GM21529 (cell line): ENCODE measurements at regions not wholly inside any gene's neighbourhood (a gene's known extent, or its start where the extent isn't known, plus 50 kb on each side); places are given as distances from the start of the nearest gene placed in this dataset.

Experiments
- ATAC-seq: cut with Tn5 transposase; IDR thresholded peaks from one replicate; pipeline ENCODE4 v1.9.1; 2021; ENCODE audit not compliant: unreplicated experiment

GRCh38 chr13:73370066-73370465, 311.3 kb downstream of the KLF5 start:
- no peak for ATAC-seq

GRCh38 chr13:73369095-73369494, 310.3 kb downstream of the KLF5 start:
- ATAC-seq: no peak

GRCh38 chr13:73368608-73369007, 309.8 kb downstream of the KLF5 start:
- ATAC-seq: no peak

- no peak for ATAC-seq
These were observed 309.1 kb downstream of the KLF5 start for GRCh38 chr13:73367886-73368285.

DNA sequence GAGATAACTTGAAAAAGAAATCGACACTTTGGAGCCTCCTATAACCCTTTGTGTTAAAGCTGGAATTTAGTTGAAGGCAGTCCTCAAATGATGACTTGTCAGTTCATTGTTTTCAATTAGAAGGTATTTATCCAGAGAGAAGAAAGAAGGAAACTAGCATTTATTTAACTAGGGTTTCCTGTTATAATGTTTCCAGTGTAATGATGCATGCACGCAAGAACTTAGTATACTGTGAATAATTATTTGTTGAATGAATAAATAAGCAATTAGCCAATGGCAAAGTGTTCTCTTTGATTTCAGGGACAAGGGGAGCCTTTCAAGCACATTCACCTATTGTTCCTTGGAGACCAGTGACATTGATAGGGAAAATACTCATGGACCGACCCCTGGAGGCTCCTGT, 307.4 kb downstream of the KLF5 start:
- no peak for ATAC-seq

- no peak for ATAC-seq
These were observed 306.9 kb downstream of the KLF5 start for GRCh38 chr13:73365681-73366080.

GRCh38 chr13:73365252-73365651, 306.4 kb downstream of the KLF5 start:
- no peak for ATAC-seq

DNA sequence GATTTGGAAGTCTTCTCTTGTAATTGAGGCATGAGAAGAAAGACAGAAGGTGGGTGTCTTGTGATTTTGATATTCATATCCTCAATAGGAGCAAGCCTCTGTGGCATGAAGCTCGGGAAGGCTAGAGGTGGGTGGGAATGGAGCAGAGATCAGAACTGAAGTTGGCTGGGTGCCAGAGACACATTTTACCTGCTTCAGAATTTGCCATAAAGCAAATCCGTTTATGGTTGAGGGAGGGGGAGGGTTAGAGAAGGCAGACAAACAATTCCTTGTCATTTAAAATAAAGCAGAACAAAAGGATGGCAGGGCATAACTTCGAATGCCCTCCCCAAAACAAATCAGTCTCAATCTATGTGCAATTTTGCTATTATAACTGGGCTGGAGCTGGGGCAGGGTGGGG, 305.9 kb downstream of the KLF5 start:
- no peak for ATAC-seq

GRCh38 chr13:73358606-73359095, 299.8 kb downstream of the KLF5 start:
- ATAC-seq: no peak

DNA sequence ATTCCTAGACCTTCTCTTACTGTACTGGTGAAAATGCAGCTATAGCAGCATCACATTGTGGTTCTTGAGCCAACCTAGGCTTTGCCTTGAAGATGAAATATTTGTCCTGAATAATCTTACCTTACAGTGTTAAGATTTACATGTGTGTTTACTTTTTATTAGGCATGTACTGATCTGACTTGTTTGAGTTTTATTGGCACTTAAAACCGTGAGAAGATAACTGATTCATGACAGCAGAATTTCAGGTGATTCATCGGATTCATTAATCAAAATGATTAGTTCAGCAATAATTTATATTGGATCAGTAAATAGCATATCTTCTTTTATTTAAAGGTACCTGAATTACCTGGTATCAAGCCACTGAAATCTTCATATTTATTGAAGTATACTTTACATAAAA, 296.3 kb downstream of the KLF5 start:
- ATAC-seq: no peak

DNA sequence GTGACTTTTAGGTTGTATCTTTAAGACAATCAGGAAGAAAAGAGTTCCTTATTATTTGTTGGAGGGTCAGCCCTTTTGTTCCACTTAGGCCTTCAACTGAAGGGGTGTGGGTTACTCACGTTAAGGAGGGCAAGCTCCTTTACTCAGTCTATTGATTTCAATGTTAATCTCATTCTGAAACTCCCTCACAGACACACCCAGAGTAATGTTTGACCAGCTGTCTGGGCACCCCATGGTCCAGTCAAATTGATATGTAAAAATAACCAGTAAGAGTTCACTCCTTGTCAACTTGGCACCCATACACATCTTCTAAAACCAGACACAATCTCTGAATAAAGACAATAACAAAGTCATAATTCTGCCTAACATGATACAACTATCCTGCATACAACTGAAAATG, 292.9 kb downstream of the KLF5 start:
- ATAC-seq: no peak

DNA sequence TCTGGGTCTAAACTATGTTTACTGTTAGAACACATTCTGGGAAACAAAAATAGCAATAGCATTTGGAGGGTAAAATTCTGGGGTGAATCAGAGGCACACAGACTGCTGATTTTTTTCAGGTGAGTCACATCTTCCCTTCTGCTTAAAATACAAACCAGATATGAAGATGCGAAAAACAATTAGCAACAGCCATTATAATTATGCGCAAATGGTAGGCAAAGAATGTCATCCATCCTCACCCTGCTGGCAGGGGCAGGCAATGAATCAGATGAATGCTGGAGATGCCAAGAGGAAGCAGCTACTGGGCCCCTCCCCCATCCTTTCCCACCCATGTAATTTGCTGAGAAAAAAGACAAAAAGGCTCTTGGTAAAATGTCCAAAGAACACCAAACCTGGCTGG, 282.9 kb downstream of the KLF5 start:
- no peak for ATAC-seq

GRCh38 chr13:73340069-73340468, 281.3 kb downstream of the KLF5 start:
- ATAC-seq: no peak

- ATAC-seq: no peak
These were observed 280.3 kb downstream of the KLF5 start for GRCh38 chr13:73339086-73339485.

DNA sequence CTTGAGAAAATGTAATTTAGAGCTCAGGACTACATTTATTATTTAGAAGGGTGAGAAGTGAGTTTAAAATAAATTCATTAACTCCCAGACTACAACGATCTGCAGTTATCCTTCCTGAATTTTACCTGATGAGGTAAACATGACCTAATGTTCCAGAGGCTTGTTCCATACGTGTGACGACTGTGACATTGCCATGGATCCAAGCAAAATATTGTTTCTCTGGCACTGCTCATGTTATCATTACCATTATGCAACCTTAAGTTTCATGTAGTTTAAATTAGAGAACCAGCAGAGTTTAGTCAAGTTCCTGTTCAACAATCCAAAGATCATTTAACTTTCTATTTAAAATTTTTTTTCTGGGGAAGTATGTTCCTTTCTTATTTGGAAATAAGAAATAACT, 279.6 kb downstream of the KLF5 start:
- ATAC-seq: no peak

DNA sequence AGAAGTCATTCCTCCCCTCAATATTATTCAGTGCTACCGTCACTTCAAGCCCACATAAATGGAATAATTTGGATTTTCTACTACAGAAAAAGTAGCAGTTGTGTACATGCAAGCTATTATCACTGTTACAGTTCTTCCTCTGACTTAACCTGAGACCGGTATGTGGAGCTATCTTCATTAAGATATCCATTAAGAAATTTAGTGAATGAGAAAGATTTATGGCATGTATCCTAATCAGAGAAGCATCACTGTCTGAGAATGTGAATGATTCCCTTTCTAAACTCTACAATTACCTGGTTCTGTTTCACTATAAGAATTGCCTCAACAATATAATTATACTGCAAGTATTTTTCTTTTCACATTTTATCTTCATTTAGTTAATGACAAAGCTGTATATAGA, 278.7 kb downstream of the KLF5 start:
- ATAC-seq: no peak

DNA sequence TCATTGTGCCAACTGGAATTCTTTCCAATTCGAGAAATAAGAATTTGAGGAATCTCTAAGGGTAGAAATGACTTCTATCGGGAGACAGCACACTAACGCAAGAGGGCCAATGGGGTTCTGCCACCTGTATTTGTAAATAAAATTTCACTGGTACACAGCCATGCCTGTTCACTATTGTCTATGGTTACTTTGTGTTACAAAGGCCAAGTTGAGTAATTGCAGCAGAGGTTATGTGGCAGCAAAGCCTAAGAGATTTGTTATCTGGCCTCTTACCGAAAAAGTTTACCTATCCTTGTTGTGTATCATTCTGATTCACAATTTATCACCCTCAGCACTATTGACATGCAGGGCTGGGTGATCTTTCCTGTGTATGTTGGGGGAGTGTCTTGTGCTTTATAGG, 278.0 kb downstream of the KLF5 start:
- no peak for ATAC-seq

- no peak for ATAC-seq
These were observed 277.1 kb downstream of the KLF5 start for GRCh38 chr13:73335944-73336343.

- ATAC-seq: peak; percentile 95
These were observed 276.4 kb downstream of the KLF5 start for GRCh38 chr13:73335210-73335609.

DNA sequence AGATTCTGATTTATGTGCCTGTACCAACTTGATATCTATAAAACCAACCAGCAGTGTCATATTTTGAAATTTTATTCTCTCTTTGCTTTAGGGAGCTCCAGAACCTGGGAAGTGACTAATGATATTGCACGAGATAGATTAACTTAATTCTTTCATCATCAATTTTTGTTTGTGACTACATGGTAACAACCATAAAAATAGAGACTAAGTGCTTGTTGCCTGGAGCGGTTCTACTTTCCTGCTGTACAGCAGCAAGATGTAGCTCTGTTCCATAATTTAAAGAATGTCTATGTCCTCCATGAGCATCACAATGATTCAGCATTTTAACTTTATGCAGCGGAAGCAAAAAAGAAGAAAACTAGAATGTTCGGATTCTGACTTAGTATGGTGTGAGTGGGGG, 275.6 kb downstream of the KLF5 start:
- no peak for ATAC-seq

DNA sequence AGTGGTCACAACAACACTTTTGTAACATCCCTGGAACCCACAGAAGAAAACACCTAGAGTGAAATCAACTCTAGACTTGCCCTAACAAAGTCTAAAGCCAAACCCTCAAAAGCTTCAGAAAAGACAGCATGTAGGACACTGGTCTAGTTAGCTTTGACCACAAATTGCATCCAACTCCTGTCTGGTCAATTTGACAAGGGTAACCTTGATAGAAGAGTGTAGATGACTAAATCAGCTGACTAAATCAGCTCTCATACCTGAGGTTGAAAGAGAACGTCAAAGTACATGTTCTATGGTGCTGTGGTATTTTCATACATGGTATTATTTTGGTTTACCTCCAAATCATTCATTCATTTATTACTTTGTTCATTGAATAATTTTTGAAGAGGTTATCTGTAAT, 272.8 kb downstream of the KLF5 start:
- ATAC-seq: no peak

DNA sequence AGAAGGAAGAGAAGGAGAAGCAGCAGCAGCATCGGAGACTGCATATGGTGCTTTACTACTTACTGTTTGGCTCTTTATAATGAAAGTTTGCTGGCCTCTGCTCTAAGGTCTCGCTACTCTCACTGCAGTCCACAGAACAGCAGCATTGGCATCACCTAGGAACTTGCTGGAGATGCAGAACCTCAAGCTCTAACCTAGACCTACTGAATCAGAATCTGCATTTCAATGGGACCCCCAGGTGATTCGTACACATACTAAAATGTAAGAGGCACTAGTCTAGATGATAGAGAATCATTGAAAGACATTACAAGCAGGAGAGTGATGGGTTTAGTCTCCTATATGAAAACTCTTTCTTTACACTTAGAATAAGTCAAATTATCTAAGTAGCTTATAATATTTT, 270.6 kb downstream of the KLF5 start:
- ATAC-seq: no peak

- ATAC-seq: no peak
These were observed 268.8 kb downstream of the KLF5 start for GRCh38 chr13:73327579-73327978.
